Kidney glomerular epithelial cell (primary cell): ENCODE measurements at regions not wholly inside any gene's neighbourhood (a gene's known extent, or its start where the extent isn't known, plus 50 kb on each side); places are given as distances from the start of the nearest gene placed in this dataset.

Experiments used
- DNase-seq: peaks from one replicate; lab custom pipeline; 2025; lab: John Stamatoyannopoulos, UW

DNA sequence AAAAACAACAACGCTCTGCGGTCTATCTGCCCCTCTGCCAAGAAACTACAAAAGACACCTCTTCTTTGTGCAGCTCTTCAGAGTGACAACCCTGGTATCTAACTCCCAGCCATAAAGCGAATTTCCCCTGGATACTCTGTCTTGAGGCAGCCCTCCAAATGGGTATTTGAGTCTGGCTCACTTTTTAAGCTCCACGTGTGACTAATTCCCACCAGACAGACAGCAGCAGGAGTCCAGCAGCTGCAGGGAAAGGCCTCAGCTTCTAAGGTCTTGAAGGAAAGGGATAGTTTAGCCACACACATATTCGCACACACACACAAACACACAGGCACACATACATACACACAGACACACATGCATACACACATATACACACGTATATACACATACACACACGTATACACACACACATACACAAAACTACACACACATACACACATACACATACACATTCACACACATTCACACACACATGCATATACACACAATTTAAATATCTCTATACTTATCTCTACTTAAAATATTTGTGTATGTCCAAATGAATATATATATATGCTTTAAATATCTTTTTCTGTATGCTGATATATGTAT, 188.8 kb downstream of the TSHZ3 start:
- no peak for DNase-seq

DNA sequence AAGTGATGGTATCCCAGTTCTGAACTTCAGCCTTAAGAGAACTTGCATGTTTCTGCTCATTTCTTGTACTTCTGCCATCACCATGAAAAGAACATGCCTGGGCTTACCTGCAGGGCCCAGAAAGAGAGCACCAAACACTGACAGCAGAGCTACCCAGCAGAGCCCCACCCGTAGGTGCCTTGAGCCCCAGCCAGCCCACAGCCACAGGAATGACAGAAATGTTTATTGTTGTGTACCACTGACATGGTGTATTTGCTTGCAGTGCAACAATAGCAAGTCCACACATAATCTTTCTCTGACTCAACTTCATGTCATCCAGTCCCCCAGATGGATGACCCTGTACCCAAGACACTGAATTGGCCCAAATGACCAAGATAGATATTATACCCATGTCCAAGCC, 195.2 kb downstream of the TSHZ3 start:
- no peak for DNase-seq

DNA sequence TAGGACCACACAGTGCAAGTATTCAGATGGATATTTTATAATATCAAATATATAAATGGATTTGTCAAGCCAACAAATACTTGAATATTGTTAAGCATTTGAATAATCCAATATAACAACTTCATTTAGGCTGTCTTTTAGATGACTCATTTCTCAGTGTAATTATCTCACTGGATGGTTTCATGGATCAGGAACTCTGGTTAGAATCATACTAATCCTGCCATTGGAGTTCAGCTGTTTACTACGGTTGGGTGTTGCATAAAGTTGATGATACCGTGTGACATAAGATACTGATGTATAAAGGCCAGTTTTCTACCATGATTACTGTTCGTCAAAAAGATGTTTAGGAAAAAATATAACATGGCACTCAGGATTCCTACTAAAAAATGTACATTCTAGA, 196.3 kb downstream of the TSHZ3 start:
- no peak for DNase-seq

DNA sequence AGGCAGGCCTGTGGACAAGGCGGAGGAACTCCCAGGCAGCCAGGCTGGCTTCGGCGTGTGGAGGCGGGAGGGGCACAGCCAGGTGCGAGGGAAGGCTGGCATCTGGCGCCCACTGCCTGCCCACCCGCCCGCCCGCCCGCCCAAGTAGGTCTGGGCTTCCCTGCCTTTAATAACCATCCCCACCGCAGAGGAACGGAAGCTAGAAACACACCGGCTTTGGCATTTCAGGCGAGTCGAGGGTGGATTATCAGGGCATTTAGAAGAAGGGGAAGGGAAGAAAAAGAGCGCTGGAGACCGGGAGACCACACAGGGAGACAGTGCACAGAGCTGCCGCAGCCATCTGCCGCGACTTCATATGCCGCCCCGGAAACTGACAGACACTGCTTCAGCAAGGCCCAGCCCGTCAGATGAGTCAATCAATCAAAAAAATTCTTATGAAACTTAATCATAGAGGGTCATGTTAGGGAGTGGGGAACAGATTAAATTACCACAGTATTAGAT, 199.7 kb downstream of the TSHZ3 start:
- no peak for DNase-seq

DNA sequence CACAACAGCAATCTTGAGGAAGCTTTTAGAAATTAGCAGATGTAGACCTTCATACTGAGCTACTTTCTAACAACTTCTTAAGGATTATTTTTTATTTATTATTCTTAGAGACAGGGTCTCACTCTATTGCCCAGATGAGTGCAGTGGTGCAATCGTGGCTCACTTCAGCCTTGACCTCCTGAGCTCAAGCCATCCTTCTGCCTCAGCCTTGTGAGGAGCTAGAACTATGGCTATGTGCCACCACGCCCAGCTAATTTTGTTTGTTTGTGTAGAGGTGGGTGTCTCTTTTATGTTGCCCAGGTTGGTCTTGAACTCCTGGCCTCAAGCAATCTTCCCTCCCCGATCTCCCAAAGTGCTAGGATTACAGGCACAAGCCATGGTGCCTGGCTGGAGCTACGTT, 200.6 kb downstream of the TSHZ3 start:
- no peak for DNase-seq

DNA sequence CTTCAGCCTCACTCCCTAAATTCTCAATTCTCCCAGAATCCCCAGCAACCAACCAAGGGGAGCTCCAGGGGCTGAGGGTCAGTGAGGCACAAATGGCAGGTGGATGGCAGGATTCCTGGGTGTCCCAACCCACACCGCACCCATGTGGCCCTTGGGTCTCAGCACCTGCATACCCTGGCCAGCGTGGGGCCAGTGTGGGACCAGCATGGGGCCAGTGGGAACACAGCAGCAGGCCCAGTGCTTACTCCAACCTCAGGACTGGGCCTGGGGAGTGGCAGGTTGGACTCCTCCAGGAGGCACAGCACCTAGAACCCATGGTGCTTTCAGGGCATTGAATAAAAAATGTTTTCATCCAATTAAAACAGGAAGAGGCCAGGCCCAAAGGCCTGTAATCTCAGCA, 202.0 kb downstream of the TSHZ3 start:
- DNase-seq, result no peak

DNA sequence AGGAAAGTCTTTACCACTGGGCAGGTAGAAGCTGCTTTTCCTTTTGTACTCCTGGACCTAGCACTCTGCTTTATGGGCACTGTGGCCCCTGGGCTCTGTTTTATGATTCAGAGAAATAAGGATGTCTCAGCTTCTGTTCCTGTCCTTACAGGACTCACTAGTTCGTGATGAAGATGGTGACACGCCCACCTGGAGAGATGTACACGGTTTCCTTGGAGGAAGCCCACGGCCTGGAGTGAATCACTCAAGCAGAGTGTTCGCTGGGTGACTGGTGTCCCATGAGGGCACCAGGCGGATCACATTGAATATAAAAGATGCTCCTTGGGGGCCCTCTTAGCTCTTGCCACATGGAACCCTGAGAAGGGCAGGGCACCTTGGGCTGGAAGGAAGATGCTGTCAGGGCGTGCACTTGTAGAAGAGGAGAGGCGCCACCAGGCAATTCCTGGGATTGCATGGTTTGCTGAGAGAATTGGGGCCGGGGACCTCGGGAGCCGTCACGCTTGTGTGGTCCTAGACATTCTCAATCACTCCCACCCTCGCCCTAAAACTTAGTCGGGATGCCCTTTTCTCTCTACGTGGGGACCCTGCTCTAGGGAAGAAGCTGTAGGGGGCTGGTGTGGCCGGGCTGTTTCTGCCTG, 202.6 kb downstream of the TSHZ3 start:
- DNase-seq, result no peak

DNA sequence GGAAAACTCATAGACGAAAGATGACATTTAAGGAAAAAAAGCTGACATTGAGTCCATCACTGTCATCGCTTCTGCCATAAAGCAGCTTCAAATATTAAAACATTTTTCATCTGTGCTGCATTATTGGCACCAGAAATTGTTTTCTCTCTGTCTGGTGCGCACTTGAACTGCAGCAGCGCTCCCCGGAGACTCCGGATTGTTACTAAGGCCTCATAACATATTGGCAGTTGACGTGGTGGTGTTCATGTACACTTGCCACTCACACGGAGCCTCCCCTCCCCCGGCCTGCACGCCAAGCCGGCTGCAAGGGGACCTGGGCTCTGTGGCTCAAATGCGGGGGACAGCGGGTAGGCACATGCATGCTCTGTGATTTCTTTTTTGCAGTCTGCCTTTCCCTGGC, 203.2 kb downstream of the TSHZ3 start:
- DNase-seq, result no peak

DNA sequence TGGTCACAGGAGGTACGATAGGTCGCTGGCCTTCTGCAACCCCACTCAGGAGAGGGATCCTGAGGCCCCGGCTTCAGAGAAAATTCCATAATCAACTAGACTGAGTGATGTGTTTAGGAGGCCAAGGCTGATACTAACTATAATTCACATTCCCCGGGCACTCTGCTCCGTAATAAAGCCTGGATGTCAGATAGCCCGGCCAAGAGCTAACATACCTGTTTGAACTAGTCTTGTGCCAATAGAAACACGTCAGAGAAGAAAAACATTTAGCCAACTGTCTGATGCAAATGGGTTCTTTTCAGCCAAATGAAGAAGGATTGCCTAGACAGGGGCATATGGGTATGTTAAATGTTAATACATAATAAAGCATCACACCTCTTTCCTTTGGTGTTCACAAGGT, 204.2 kb downstream of the TSHZ3 start:
- DNase-seq, result no peak

DNA sequence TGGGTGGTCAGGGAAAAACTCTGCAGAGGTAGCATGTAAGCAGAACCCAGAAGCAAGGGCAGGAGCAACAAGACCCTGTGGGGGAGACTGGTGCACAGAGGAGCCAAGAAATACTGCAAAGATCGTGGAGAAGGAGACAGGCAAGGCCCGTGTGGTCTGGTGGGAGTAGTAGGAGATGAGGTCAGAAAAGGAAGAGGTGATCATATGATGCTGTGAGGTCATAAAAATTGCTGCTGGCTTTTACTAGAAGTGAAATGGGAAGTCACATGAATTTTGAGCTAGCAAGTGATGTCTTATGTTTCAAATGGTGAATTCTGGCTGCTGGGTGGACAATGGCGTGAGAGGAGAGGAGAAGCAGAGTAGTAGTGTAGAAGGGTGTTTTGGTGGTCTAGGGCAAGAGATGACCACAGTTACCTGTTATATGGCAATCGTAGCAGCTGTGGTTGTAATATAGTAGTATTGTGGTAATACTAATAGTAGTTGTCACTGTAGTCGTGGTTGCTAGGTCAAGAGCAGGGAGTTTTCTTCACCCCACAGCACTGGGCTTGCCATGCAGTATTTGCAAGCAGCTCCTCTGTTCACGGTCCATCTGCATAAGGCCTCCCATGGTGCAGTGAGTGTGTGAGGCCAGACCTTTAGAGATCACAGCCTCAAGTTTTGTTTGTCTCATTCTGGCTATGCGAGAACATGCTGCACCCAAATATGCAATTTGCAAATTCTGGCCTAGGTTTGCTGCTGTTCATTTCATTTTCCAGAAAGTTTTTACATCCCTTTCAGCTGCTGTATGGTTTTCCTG, 205.0 kb downstream of the TSHZ3 start:
- no peak for DNase-seq

DNA sequence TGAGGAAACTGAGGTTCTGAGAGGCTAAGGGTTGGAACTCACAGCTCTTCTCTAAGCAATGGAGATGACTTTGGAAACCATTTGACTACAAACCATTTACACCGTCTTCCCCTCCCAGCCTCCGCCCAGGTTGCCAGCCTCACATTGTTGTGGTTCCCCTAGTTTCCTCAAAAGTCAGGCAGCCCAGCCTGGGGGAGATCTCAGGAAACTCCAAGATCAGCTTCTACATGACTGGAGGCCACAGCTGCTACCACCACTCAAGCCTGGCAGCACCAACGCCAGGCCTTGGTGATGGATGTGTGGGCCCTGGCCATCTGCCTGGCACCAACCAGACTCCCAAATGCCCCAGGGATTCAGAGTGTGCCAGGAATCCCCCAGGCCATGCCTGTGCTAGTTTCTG, 207.9 kb downstream of the TSHZ3 start:
- no peak for DNase-seq

DNA sequence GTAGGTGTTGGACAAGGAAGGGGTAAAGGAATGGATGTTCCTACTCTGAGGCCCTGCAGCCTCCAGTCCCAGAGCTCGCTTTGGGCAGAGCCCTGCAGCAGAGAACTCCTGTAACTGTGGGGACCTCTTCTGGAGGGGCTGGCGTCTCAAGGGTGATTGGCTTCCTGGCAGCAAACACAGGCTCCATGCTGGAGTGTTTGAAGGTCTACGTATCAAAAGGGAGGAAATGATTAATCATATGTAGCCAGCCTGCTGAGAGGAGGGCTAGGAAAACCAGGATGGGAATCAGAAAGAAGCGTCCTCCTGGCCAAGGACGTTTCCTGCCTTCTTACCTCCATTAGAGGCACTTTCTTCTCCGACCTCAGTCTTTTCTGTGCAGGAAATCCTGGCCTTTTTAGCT, 208.5 kb downstream of the TSHZ3 start:
- DNase-seq, result peak; percentile 58

DNA sequence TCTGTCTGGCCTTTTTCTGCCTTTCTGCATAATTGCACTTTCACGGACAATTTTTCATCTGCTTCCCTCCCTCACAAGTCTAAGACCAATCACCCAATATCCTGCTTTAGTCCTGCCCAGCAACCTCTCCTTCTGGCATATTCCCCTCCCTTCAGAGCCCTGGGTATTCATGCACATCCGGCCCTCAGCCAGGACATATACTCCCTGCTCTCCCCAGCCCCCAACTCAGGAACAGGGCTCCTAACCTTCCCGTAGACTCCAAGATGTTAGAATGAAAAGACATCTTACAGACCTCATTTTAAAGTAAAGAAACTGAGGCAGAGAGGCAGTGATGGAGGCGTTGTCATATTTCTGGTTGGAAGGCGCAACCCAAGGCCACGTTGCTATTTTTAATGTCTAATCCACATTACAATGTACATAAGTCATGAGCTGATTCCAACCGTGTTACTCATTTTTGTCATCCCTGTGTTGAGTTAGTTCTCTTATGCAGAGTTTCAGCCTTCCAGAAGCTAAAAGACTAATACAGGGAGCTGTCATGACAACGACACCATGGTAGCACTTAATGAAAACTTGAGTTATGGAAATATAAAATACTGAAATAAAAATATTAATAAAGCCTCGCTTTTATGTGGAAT, 209.2 kb downstream of the TSHZ3 start:
- DNase-seq, result peak; percentile 97

DNA sequence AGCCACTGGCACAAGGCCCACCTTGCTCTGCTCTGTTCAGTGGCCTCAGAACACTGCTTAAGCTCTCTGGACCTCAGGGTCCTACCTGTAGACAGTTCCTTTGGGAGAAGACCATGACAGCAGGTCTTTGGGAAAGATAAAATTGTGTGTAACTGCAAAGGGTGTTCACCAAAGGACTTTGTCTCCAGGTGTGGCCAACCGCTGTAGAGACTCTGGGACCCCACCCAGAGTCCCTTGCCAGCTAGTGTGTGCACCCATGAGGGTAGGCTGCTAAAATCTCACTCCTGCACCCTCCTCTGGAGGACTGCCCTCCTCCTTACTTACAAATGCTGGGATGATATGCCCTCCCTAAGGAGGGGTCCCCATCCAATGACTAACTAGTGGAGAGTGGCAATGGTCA, 211.2 kb downstream of the TSHZ3 start:
- no peak for DNase-seq

DNA sequence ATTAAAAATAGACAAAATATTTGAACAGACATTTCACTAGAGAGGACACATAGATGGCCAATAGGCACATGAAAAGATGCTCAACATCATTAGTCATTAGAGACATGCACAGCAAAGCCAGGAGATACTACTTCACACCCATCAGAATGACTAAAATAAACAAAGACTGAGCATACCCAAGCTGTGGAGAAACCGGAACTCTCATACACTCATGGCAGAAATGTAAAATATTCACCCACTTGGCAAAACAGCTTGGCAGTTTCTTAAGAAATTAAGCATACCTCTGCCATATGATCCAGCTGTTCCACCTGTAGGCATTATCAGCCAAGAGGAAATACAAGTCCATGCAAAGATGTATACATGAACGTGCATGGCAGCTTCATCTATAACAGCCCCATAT, 213.4 kb downstream of the TSHZ3 start:
- DNase-seq, result peak; percentile 30

DNA sequence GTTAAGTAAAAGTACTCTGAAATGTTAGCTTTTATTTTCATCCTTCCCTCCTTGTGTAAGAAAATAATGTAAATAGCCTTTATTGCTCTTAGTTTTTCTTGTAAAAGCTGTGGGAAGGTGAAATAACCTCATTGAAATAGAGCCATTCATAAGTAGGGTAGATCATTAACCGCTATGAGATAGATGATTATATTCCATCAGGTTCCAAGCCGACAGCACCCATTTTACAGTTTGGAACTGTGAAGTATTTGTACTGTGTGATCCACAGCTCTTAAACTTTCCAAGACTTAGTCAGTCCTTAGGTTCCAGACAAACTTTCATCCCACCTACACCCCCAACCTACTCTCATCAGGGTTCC, 216.5 kb downstream of the TSHZ3 start:
- DNase-seq, result no peak

DNA sequence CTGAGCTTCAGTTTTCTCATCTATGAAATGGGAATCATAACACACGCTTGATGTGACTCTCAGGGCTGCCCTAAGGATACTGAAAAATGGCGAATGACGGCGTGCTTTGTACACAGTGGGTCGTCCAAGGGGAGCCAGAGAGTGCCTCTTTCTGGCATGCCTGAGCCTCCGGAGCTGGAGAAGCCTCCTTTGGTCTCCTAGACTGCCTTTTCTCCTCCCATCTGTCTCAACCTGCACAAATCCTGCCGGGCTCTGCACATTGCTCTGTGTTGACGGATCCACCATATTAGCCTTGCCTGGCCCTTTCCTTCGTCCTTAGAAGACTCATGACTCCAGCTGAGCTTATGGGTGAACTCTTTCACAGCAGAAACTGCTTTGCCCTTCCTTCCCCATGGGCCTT, 220.9 kb downstream of the TSHZ3 start:
- no peak for DNase-seq

DNA sequence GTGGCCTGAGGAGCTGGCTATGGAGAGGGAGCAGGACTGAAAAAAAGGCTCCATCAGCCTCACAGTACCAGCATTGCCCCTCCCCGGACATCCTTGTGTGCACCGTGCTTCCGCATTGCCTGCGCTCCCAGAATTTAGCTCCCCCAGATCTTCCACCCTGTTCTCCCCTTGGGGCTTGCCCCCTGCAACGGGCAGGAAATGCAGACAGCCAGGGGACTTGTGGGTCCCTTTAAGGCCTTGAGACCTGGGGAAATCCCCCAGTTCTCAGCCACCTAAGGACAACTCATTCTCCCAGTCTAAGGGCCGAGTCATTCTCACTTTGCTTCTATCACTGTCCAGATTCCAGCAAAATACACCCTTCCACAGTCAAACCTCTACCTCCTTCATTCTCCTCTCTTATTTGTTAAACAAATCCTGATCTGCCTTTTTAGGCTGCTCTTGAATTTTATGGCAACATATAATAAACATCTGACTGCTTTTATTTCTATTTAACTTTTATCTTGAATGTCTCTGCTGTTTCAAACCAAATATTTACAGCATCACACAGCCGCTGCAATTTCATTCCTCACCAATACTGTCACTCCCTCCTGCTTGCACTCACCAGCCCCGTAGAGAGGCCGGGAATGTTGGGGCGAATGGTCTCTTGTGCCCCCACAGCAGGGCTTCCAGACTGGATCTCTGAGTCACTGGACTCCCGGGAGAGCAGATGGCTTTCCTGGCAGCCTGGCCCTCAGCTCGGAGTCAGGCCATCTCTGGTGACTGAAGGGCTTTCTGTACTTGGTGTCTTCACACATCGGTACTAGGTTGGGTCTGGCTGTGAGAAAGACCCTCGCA, 221.9 kb downstream of the TSHZ3 start:
- peak; percentile 77 for DNase-seq

DNA sequence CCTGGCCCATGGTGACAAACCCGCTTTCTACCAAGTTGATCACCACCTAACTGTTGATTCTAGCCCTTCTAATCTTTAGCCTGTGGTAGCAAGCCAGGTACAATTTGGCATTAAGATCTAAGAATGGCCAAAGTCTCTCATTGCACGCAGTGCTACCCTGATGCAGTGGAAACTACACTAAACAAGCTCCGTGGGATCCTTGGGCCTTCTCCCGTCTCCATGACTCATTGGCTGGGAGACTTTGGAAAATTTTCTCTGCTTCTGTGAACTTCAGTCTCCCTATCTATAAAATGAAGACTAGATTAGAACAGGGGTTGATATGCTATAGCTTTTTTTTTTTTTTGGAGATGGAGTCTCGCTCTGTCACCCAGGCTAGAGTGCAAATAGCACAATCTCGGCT, 223.0 kb downstream of the TSHZ3 start:
- no peak for DNase-seq

DNA sequence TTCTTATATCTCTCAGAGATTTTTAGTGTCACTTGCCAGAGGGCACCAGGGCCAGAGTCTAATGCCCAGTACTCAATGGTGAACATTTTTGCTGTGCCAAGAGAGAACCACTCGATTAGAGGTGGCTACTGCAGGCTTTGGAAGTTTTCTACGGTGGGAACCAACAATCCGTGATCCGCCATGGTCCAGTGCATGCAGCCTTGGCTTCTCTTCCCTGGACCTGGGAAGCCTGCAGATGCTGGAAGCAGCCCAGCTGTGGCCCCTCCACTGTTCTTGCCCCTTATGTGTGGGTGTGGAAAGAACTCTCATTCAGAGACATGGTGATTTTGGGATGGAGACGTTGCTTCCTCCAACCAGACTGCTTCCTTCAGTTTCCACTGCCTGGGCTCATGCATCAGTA, 224.2 kb downstream of the TSHZ3 start:
- no peak for DNase-seq

DNA sequence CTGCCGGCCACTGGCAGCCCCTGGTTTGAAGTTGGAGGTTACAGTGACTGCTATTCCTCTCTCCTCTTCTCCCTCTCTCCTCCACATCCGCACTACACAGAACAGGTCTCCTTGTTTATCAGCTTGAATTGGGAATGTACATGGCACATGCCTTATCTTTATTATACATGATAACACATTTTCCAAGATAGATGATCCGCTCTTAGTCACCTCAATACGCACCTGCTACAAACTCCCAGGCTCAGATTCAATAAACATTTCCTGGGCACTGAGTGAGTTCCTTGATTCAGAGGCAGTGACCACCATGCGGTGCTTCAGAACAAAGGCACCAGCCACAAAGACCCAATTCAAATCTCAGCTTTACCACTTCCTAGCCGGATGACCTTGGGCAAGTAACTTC, 227.7 kb downstream of the TSHZ3 start:
- DNase-seq, result no peak

DNA sequence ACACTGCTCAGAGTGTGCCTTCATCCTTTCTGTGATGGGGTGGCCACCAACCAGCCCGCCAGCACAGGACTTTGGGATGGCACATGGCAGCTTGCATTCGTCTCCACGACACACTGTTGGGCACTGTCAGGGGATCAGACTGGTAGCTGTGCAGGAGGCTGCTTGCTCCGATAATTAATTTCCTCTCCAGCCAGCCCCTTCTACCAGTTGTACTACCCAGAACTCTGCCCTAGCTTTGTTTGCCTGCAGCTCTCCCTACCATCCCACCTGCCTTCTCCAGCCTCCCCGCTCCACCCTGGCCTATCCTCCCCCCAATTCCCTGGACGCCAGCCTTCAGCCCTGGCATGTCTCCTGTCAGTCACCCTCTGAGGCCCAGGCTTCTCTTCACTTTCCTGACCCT, 228.3 kb downstream of the TSHZ3 start:
- no peak for DNase-seq
